Adrenal gland (tissue), 9 donors: ENCODE measurements at regions not wholly inside any gene's neighbourhood (a gene's known extent, or its start where the extent isn't known, plus 50 kb on each side); places are given as distances from the start of the nearest gene placed in this dataset.

Source experiments
- DNase-seq, 7 donors: peaks; one replicate each; pipeline ENCODE4 v3.0.0-alpha.2; 2019 to 2020
- H3K27ac ChIP-seq, 5 donors: fragments of 200-600 bp; sonication (generic) in 4 of 5; 1 replicate in 3 of 5; 2 replicates in 2 of 5; pipeline versions ENCODE4 v1.5.1 to v1.8.0; 2016 to 2020; ENCODE audit warnings: mild to moderate bottlenecking in 1 of 5
- H3K27me3 ChIP-seq: fragments of 200-600 bp; 2 replicates; pipeline ENCODE4 v1.8.0; 2021
- H3K36me3 ChIP-seq, 2 donors: fragments of 200-600 bp; replicated peaks in 1 of 2; 1 replicate in 1 of 2; 2 replicates in 1 of 2; pipeline versions ENCODE4 v1.5.1 to v1.8.0; 2018 to 2022
- H3K4me1 ChIP-seq, 2 donors: fragments of 200-600 bp; replicated peaks in 1 of 2; 1 replicate in 1 of 2; 2 replicates in 1 of 2; pipeline versions ENCODE4 v1.5.1 to v1.8.0; 2018 to 2021
- H3K4me3 ChIP-seq, 4 donors: fragments of 200-600 bp; sonication (generic) in 3 of 4; one replicate each; pipeline ENCODE4 v1.5.1; 2016 to 2018
- H3K9me3 ChIP-seq, 3 donors: fragments of 200-600 bp; sonication (generic) in 1 of 3; replicated peaks in 1 of 3; 1 replicate in 2 of 3; 2 replicates in 1 of 3; pipeline versions ENCODE4 v1.5.1 to v1.8.0; 2016 to 2021
- CTCF ChIP-seq, 6 experiments: fragments of 450-650 bp in 4 of 6; fragments of 200-600 bp in 2 of 6; sonication (generic) in 1 of 6; IDR thresholded peaks; 1 replicate in 5 of 6; 2 replicates in 1 of 6; pipeline versions ENCODE4 v1.5.1 to v1.8.0; 2016 to 2021; ENCODE audit warnings: antibody characterized with exemption in 6 of 6, mild to moderate bottlenecking in 2 of 6, moderate library complexity in 1 of 6
- POLR2A ChIP-seq, 2 donors: fragments of 450-650 bp; IDR thresholded peaks; one replicate each; pipeline ENCODE4 v1.6.1; 2017; ENCODE audit warnings: antibody characterized with exemption in 2 of 2, mild to moderate bottlenecking in 2 of 2, moderate library complexity in 1 of 2
- WGBS, 4 donors: extraction: QIAGEN DNeasy Blood & Tissue Kit in 2 of 4; methylation state at CpG; one replicate each; pipeline versions ENCODE4 v1.1.5 to v1.1.7; 2013 to 2017; 5-methylcytosine and 5-hydroxymethylcytosine counted together
- intact Hi-C, 2 donors: fragments of 100-400 bp; cut with DNase I; formaldehyde crosslinking; loops; one replicate each; pipeline versions ENCODE4 v1.14.1 to v1.15.0; 2022 to 2023
- donor health status: healthy with polysubstance abuse.
- donor health status: Bipolar disorder and iron deficiency.
- donor health status: DM: yes; HTN: yes; CAD: no.
- donor health status: DM: no; HTN: no; CAD: no.
- donor health status: DM: no; HTN: no; CAD: no.

- Histone ChIP-seq H3K9me3 (no peaks in the 10 kb centered on the region), H3K27me3 (no peaks in the 10 kb centered on the region), H3K4me3 (peak overlapping the region in 1 of 4 donors; percentile 36), H3K36me3 (no peaks in the 10 kb centered on the region), H3K4me1 (peaks cover 0 to 8% of the 10 kb centered on the region in 2 donors), H3K27ac (peak overlapping the region in 2 of 5 donors; percentile 33 to 45)
- no peak for DNase-seq
- TF ChIP-seq POLR2A (IDR thresholded peaks at IDR 0.05), result no peak
- TF ChIP-seq CTCF (IDR thresholded peaks at IDR 0.05), result no peak
- intact Hi-C loops, result no loop called here
- WGBS, 4 donors, result 11 to 16% (median 13%) methylated on average over 3 of the region's 3 CpGs
These were observed 156.8 kb upstream of the PHYHIPL start for GRCh38 chr10:59019603-59020002.

- DNase-seq, result no peak
- no peaks in the 10 kb centered on the region for H3K36me3 ChIP-seq
- H3K4me3 ChIP-seq, result no peak overlapping the region
- TF ChIP-seq POLR2A (IDR thresholded peaks at IDR 0.05) (no peak), CTCF (IDR thresholded peaks at IDR 0.05) (no peak)
- 94 to 97% (median 96%) methylated on average over 4 of the region's 4 CpGs for WGBS, 4 donors
- peaks cover 0 to 8% of the 10 kb centered on the region in 2 donors for H3K4me1 ChIP-seq
- no peak overlapping the region for H3K27ac ChIP-seq
- intact Hi-C loops, result no loop called here
- no peaks in the 10 kb centered on the region for H3K27me3 ChIP-seq
- no peaks in the 10 kb centered on the region for H3K9me3 ChIP-seq
These were observed 155.9 kb upstream of the PHYHIPL start for GRCh38 chr10:59020502-59020901.

GRCh38 chr10:59025981-59026765, 150.3 kb upstream of the PHYHIPL start:
- no peak overlapping the region for H3K27ac ChIP-seq
- H3K9me3 ChIP-seq, result no peaks in the 10 kb centered on the region
- H3K27me3 ChIP-seq, result no peaks in the 10 kb centered on the region
- 90 to 95% (median 93%) methylated on average over 22 to 23 of the region's 23 CpGs for WGBS, 4 donors
- intact Hi-C loops, result no loop called here
- H3K36me3 ChIP-seq, result no peaks in the 10 kb centered on the region
- no peak for DNase-seq
- no peaks in the 10 kb centered on the region for H3K4me1 ChIP-seq
- H3K4me3 ChIP-seq, result no peak overlapping the region
- TF ChIP-seq POLR2A (IDR thresholded peaks at IDR 0.05) (no peak), CTCF (IDR thresholded peaks at IDR 0.05) (no peak)

- intact Hi-C loops, result no loop called here
- Histone ChIP-seq H3K4me3 (no peak overlapping the region), H3K9me3 (no peaks in the 10 kb centered on the region), H3K4me1 (no peaks in the 10 kb centered on the region), H3K27ac (no peak overlapping the region), H3K36me3 (no peaks in the 10 kb centered on the region), H3K27me3 (no peaks in the 10 kb centered on the region)
- no peak for DNase-seq
- WGBS, 4 donors, result 84 to 85% (median 84%) methylated on average over 5 of the region's 5 CpGs
- TF ChIP-seq CTCF (IDR thresholded peaks at IDR 0.05) (no peak), POLR2A (IDR thresholded peaks at IDR 0.05) (no peak)
These were observed 148.3 kb upstream of the PHYHIPL start for GRCh38 chr10:59027975-59028655.
